A549 (cell line): ENCODE measurements at regions not wholly inside any gene's neighbourhood (a gene's known extent, or its start where the extent isn't known, plus 50 kb on each side); places are given as distances from the start of the nearest gene placed in this dataset.

ENCODE experiments used
- CHD2 ChIP-seq: fragments of 150-350 bp; IDR thresholded peaks from 2 replicates; pipeline ENCODE4 v1.6.1; 2014; ENCODE audit warnings: low read length; ENCODE audit not compliant: partially characterized antibody
- CHD4 ChIP-seq: fragments of 200-600 bp; sonication (generic); IDR thresholded peaks from 2 replicates; pipeline ENCODE4 v1.6.1; 2016; ENCODE audit warnings: antibody characterized with exemption, mild to moderate bottlenecking, borderline replicate concordance
- CTCF ChIP-seq: fragments of >200 bp; sonication (Bioruptor Twin); formaldehyde crosslinking; IDR thresholded peaks from 3 replicates; pipeline ENCODE4 v1.5.1; 2016
- EP300 ChIP-seq, 2 experiments: fragments of >200 bp; sonication (Bioruptor Twin); formaldehyde crosslinking; IDR thresholded peaks; 2 replicates in 1 of 2; 3 replicates in 1 of 2; pipeline ENCODE4 v1.6.1; 2016 to 2017
- NFE2L2 ChIP-seq: fragments of 150-350 bp; conservative IDR thresholded peaks from 2 replicates; pipeline ENCODE4 v1.6.1; 2014; ENCODE audit warnings: low read length
- PBX3 ChIP-seq: IDR thresholded peaks from 2 replicates; pipeline ENCODE4 v1.6.1; 2012
- POLR2A ChIP-seq: IDR thresholded peaks from 2 replicates; pipeline ENCODE4 v1.6.1; 2012; ENCODE audit warnings: mild to moderate bottlenecking, low read length
- RCOR1 ChIP-seq: fragments of 150-350 bp; IDR thresholded peaks from 2 replicates; pipeline ENCODE4 v1.6.1; 2014; ENCODE audit warnings: antibody characterized with exemption, low read length, low read depth
- REST ChIP-seq: fragments of 200-600 bp; sonication (generic); IDR thresholded peaks from 2 replicates; pipeline ENCODE4 v1.6.1; 2016; ENCODE audit warnings: antibody characterized with exemption, mild to moderate bottlenecking, moderate library complexity
- RFX5 ChIP-seq: fragments of 450-650 bp; IDR thresholded peaks from 2 replicates; pipeline ENCODE4 v1.7.1; 2014; ENCODE audit warnings: antibody characterized with exemption, mild to moderate bottlenecking, moderate library complexity
- SMC3 ChIP-seq: fragments of >200 bp; sonication (Bioruptor Twin); formaldehyde crosslinking; IDR thresholded peaks from 3 replicates; pipeline ENCODE4 v1.6.1; 2018; ENCODE audit warnings: inconsistent platforms
- TP53 ChIP-seq: fragments of 250-450 bp; sonication (Bioruptor Pico); IDR thresholded peaks from 2 replicates; pipeline ENCODE4 v1.5.0; 2021; ENCODE audit warnings: mild to moderate bottlenecking, moderate library complexity
- USF2 ChIP-seq: fragments of 450-650 bp; IDR thresholded peaks from 2 replicates; pipeline ENCODE4 v1.6.1; 2014; ENCODE audit warnings: antibody characterized with exemption

- no peak for TF ChIP-seq NFE2L2
- TF ChIP-seq CTCF: no peak
- no peak for TF ChIP-seq RFX5
- TF ChIP-seq POLR2A: no peak
- no peak for TF ChIP-seq USF2
- TF ChIP-seq REST: no peak
- no peak for TF ChIP-seq SMC3
- TF ChIP-seq CHD4: no peak
- no peak for TF ChIP-seq EP300 (IDR thresholded peaks at IDR 0.05)
- no peak for TF ChIP-seq CHD2
- TF ChIP-seq RCOR1: no peak
- TF ChIP-seq PBX3: no peak
- TF ChIP-seq TP53: no peak
These were observed 51.1 kb upstream of the KRAS start for GRCh38 chr12:25301798-25302197.
